BE2C (cell line): ENCODE measurements at regions not wholly inside any gene's neighbourhood (a gene's known extent, or its start where the extent isn't known, plus 50 kb on each side); places are given as distances from the start of the nearest gene placed in this dataset.

Experiments used
- DNase-seq: peaks from one replicate; pipeline ENCODE4 v3.0.0-alpha.2; 2020
- H3K27me3 ChIP-seq: fragments of 250-450 bp; sonication (Bioruptor Pico); 2 replicates; pipeline ENCODE4 v1.5.1; 2020; ENCODE audit warnings: mild to moderate bottlenecking
- H3K36me3 ChIP-seq: fragments of 250-450 bp; sonication (Bioruptor Pico); 2 replicates; pipeline ENCODE4 v1.5.1; 2020; ENCODE audit warnings: mild to moderate bottlenecking
- H3K4me1 ChIP-seq: fragments of 250-450 bp; sonication (Bioruptor Pico); 2 replicates; pipeline ENCODE4 v1.5.1; 2020
- H3K4me3 ChIP-seq: 2 replicates; pipeline ENCODE4 v1.5.1; 2011; ENCODE audit warnings: low read depth, low read length
- H3K9me3 ChIP-seq: fragments of 250-450 bp; sonication (Bioruptor Pico); 2 replicates; pipeline ENCODE4 v1.5.1; 2020
- TF ChIP-seq, protein P1 (sequence below): IDR thresholded peaks from 2 replicates; pipeline ENCODE4 v1.5.1; 2012; ENCODE audit warnings: mild to moderate bottlenecking, low read depth, low read length

DNA sequence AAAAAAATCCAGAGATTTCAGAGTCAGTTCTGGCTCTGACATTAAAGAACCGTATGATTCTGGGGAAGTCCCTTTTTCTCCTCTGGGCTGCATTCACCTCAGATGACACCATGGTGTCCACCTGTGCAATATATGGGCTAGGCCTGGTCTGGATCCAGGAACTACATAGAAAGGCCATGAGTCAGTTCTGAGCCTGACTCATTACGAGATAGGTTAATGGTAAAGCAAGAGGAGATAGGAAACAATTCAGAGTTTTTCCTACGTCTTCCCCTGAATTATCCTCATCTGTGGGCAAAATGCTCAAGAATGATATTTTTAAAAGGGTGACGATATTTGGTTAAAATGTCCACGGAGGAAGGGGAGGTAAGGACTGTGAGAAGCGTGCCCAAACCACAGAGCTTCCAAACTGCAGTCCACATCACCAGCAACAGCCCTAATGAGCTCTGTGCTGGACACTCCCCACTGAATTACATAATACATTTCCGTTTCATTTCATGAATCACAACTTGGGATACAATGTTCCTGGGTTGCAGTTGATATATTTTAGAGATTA, 180.1 kb upstream of the OSR1 start:
- Histone ChIP-seq H3K36me3 (no peaks in the 10 kb centered on the region), H3K9me3 (no peaks in the 10 kb centered on the region), H3K4me1 (no peaks in the 10 kb centered on the region), H3K4me3 (no peak overlapping the region), H3K27me3 (no peaks in the 10 kb centered on the region)
- TF ChIP-seq, protein P1, sequence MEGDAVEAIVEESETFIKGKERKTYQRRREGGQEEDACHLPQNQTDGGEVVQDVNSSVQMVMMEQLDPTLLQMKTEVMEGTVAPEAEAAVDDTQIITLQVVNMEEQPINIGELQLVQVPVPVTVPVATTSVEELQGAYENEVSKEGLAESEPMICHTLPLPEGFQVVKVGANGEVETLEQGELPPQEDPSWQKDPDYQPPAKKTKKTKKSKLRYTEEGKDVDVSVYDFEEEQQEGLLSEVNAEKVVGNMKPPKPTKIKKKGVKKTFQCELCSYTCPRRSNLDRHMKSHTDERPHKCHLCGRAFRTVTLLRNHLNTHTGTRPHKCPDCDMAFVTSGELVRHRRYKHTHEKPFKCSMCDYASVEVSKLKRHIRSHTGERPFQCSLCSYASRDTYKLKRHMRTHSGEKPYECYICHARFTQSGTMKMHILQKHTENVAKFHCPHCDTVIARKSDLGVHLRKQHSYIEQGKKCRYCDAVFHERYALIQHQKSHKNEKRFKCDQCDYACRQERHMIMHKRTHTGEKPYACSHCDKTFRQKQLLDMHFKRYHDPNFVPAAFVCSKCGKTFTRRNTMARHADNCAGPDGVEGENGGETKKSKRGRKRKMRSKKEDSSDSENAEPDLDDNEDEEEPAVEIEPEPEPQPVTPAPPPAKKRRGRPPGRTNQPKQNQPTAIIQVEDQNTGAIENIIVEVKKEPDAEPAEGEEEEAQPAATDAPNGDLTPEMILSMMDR, result no peak
- no peak for DNase-seq

DNA sequence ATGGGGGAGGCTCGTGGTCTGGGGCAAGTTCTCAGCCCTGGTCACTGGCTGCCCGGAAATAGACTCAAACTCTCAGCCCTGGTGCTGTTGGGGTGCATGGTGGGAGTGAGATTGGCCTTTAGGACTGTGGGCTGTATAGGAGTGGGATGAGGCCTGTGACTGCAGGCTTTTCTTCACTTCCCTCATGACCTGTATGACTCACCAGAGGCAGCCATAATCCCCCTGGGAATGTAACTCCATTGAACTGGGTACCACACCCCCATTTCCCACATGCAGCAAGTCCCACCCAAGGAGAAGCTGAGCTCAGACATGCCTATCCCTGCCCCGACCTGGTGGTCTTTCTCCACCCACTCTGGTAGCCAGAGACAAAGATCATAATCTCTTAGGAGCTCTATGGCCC, 177.7 kb upstream of the OSR1 start:
- TF ChIP-seq, protein P1, result no peak
- H3K9me3 ChIP-seq, result no peaks in the 10 kb centered on the region
- H3K4me1 ChIP-seq, result no peaks in the 10 kb centered on the region
- no peak overlapping the region for H3K4me3 ChIP-seq
- H3K27me3 ChIP-seq, result no peaks in the 10 kb centered on the region
- no peak for DNase-seq
- H3K36me3 ChIP-seq, result no peaks in the 10 kb centered on the region

DNA sequence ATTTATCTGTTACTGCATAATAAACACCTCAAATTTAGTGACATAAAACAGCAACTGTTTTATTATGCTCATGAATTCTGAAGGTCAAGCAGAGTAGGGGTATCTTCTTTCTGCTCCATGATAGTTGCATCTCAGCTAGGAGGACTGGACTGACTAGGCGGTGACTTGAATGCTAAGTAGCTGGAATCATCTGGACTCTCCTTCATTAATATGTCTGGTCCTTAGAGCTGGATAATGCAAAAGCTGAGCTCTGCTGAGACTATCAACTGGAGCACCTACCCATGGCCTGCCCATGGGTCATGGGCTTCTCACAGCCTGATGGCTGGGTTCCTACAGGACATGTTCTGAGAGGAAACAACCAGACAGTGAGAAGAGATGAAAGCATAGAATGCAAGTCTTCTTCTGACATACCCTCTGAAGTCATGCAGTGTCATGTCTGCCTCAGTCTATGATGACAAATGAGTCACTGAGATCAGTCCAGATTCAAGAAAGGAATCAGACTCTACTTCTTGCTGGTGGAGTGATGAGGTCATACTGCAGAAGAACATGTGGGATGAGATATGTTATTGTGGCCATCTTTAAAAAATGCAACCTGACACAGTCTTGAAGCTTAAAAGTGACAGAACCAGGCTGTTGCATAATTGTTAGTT, 174.2 kb upstream of the OSR1 start:
- H3K4me3 ChIP-seq, result no peak overlapping the region
- DNase-seq, result no peak
- no peaks in the 10 kb centered on the region for H3K27me3 ChIP-seq
- no peaks in the 10 kb centered on the region for H3K36me3 ChIP-seq
- no peaks in the 10 kb centered on the region for H3K9me3 ChIP-seq
- H3K4me1 ChIP-seq, result no peaks in the 10 kb centered on the region
- TF ChIP-seq, protein P1, result no peak

DNA sequence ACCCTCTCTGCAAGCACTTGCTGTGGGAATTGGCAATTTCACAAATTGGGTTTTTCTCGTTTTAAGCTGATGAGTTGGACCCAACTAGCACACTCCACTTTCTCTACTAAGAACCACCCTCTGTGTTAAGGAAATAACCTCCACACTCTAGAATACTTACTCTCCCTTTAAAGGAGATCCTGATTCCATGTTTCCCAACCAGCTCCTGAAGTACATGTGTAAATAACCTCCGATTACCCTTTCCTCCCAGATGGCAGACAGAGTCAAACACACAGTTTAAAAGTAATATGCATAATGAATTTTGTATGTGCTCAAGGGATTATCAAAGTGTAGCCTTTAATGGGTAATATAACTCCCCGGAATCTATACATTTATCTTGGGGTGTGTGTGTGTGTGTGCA, 171.3 kb upstream of the OSR1 start:
- Histone ChIP-seq H3K4me1 (no peaks in the 10 kb centered on the region), H3K36me3 (no peaks in the 10 kb centered on the region), H3K9me3 (no peaks in the 10 kb centered on the region), H3K27me3 (no peaks in the 10 kb centered on the region), H3K4me3 (no peak overlapping the region)
- DNase-seq, result no peak
- TF ChIP-seq, protein P1, result no peak

DNA sequence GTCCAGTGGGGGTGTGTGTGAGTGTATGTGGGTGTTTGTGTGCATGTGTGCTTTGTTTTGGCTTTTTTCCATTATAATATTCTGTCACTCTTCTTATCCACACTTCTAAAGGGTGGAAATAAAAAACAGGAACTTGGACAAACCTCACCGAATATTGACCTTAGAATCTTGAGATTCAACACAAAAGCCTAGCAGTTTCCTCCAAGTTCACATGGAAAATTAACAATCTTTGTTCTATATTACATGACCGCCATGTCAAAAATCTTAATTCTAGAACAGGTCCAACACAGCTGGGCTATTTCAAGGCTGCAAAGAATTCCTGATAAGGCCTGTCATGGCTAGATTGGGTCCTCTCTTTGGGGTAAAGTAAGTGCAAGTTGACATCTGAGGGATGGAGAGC, 169.3 kb upstream of the OSR1 start:
- no peaks in the 10 kb centered on the region for H3K9me3 ChIP-seq
- no peak overlapping the region for H3K4me3 ChIP-seq
- H3K4me1 ChIP-seq, result no peaks in the 10 kb centered on the region
- H3K27me3 ChIP-seq, result no peaks in the 10 kb centered on the region
- DNase-seq, result no peak
- TF ChIP-seq, protein P1, result no peak
- no peaks in the 10 kb centered on the region for H3K36me3 ChIP-seq

DNA sequence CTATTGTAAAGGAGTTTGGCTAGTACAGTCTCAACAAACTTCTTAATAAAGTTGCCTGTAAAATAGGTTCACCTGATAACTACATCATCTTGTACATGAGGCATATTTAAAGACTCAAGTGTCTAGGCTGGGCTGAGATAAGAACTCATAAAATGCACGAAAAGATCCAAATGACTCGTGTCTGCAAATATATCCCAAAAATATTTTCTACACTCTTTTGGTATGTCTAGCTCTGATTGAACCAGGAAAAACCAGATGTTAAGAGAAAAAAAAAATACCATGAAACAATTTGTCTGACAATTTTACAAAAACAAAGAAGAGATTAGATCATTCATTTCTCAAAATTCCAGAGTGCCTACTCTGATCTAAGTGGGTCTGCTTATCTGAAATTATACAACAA, 166.9 kb upstream of the OSR1 start:
- no peaks in the 10 kb centered on the region for H3K27me3 ChIP-seq
- H3K36me3 ChIP-seq, result no peaks in the 10 kb centered on the region
- no peak overlapping the region for H3K4me3 ChIP-seq
- no peaks in the 10 kb centered on the region for H3K9me3 ChIP-seq
- TF ChIP-seq, protein P1, result no peak
- DNase-seq, result no peak
- no peaks in the 10 kb centered on the region for H3K4me1 ChIP-seq
